HepG2 (cell line): ENCODE measurements at regions not wholly inside any gene's neighbourhood (a gene's known extent, or its start where the extent isn't known, plus 50 kb on each side); places are given as distances from the start of the nearest gene placed in this dataset.

ENCODE experiments used
- ARID2 ChIP-seq: sonication (generic); formaldehyde crosslinking; IDR thresholded peaks from 2 replicates; pipeline ENCODE4 v1.8.1; 2022; ENCODE audit warnings: mild to moderate bottlenecking, missing genetic modification reagents, borderline replicate concordance
- DNMT3B ChIP-seq: conservative IDR thresholded peaks from 2 replicates; pipeline ENCODE4 v1.6.1; 2016; ENCODE audit warnings: missing biosample characterization, control low read depth
- GATAD2A ChIP-seq: IDR thresholded peaks from 2 replicates; pipeline ENCODE4 v1.6.1; 2016
- HMG20B ChIP-seq: conservative IDR thresholded peaks from 2 replicates; pipeline ENCODE4 v1.6.1; 2016; ENCODE audit warnings: missing genetic modification reagents, missing compliant biosample characterization
- NCOR1 ChIP-seq: fragments of 200-600 bp; sonication (generic); IDR thresholded peaks from 2 replicates; pipeline ENCODE4 v1.7.0; 2017; ENCODE audit warnings: antibody characterized with exemption, low read length, borderline replicate concordance
- NR2F2 ChIP-seq: IDR thresholded peaks from 2 replicates; pipeline ENCODE4 v1.6.1; 2012; ENCODE audit warnings: low read depth, inconsistent platforms, borderline replicate concordance
- PAXIP1 ChIP-seq: sonication (generic); formaldehyde crosslinking; conservative IDR thresholded peaks from 2 replicates; pipeline ENCODE4 v1.4.0; 2020; ENCODE audit warnings: mild to moderate bottlenecking, missing genetic modification reagents, moderate library complexity
- STAT6 ChIP-seq: sonication (generic); formaldehyde crosslinking; IDR thresholded peaks from 2 replicates; pipeline ENCODE4 v1.4.0; 2020; ENCODE audit warnings: missing genetic modification reagents, mild to moderate bottlenecking, borderline replicate concordance
- TFDP1 ChIP-seq: IDR thresholded peaks from 2 replicates; pipeline ENCODE4 v1.6.1; 2016; ENCODE audit warnings: missing compliant biosample characterization, missing genetic modification reagents, borderline replicate concordance
- ZBTB26 ChIP-seq: IDR thresholded peaks from 2 replicates; pipeline ENCODE4 v1.6.1; 2016; ENCODE audit warnings: missing compliant biosample characterization, missing genetic modification reagents, borderline replicate concordance
- ZBTB46 ChIP-seq: sonication (generic); formaldehyde crosslinking; IDR thresholded peaks from 2 replicates; pipeline ENCODE4 v1.4.0; 2020; ENCODE audit warnings: mild to moderate bottlenecking, missing genetic modification reagents, borderline replicate concordance
- ZFP62 ChIP-seq: sonication (generic); formaldehyde crosslinking; IDR thresholded peaks from 2 replicates; pipeline ENCODE4 v1.4.0; 2020; ENCODE audit warnings: missing genetic modification reagents
- ZMAT3 ChIP-seq: sonication (generic); formaldehyde crosslinking; conservative IDR thresholded peaks from 2 replicates; pipeline ENCODE4 v1.7.0; 2021; ENCODE audit warnings: missing genetic modification reagents
- ZNF414 ChIP-seq: sonication (generic); formaldehyde crosslinking; IDR thresholded peaks from 2 replicates; pipeline ENCODE4 v1.5.0; 2020; ENCODE audit warnings: missing genetic modification reagents
- ZNF468 ChIP-seq: sonication (generic); formaldehyde crosslinking; IDR thresholded peaks from 2 replicates; pipeline ENCODE4 v1.8.0; 2022; ENCODE audit warnings: mild to moderate bottlenecking, moderate library complexity, missing genetic modification reagents
- ZNF616 ChIP-seq: sonication (generic); formaldehyde crosslinking; IDR thresholded peaks from 2 replicates; pipeline ENCODE4 v1.5.0; 2020; ENCODE audit warnings: low read depth, mild to moderate bottlenecking, missing genetic modification reagents
- ZNF883 ChIP-seq: sonication (generic); formaldehyde crosslinking; IDR thresholded peaks from 2 replicates; pipeline ENCODE4 v1.5.1; 2020; ENCODE audit warnings: mild to moderate bottlenecking, missing genetic modification reagents; ENCODE audit errors: not compliant biosample characterization
- ZSCAN9 ChIP-seq: IDR thresholded peaks from 2 replicates; pipeline ENCODE4 v1.6.1; 2016; ENCODE audit warnings: borderline replicate concordance

GRCh38 chr7:22672846-22673680, 53.9 kb upstream of the IL6 start (continued):
- TF ChIP-seq NCOR1 (no peak), ZMAT3 (CRISPR knock-in tag) (no peak), GATAD2A (CRISPR knock-in tag) (peak; percentile 63; the same call in 1 of the 2 replicates), ZBTB26 (peak; percentile 98), DNMT3B (CRISPR knock-in tag) (no peak), ZNF616 (CRISPR knock-in tag) (no peak), HMG20B (no peak), ARID2 (CRISPR knock-in tag) (no peak), STAT6 (CRISPR knock-in tag) (no peak), ZNF414 (no peak), ZSCAN9 (CRISPR knock-in tag) (no peak), PAXIP1 (CRISPR knock-in tag) (peak; percentile 63), ZNF883 (CRISPR knock-in tag) (no peak), ZBTB46 (no peak), NR2F2 (no peak), TFDP1 (CRISPR knock-in tag) (no peak), ZFP62 (CRISPR knock-in tag) (no peak), ZNF468 (CRISPR knock-in tag) (no peak)
